ENCODE measurements at regions not wholly inside any gene's neighbourhood (a gene's known extent, or its start where the extent isn't known, plus 50 kb on each side); places are given as distances from the start of the nearest gene placed in this dataset.

DNA sequence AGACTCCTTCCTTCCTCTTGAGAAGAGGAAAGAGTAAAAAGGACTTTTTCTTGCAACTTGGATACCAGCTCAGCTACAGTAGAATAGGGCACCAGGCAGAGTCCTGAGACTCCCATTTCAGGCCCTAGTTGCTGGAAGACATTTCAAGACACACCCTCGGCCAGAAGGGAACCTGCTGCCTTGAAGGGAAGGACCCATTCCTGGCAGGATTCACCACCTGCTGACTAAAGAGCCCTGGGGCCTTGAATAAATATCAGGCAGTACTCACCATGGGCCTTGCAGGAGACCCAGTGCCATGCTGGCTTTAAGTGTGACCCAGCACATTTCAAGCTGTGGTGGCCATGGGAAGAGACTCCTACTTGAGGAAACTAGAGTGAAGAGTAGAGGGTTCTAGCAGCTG is 317.6 kb downstream of the DKK2 start:
- 57 to 73% (median 60%) methylated on average over 1 of the region's 1 CpG for WGBS, 4 donors
- no peak for DNase-seq
- no peak overlapping the region for H3K4me3 ChIP-seq
- no peaks in the 10 kb centered on the region for H3K36me3 ChIP-seq
- no peaks in the 10 kb centered on the region for H3K4me1 ChIP-seq
- ATAC-seq: no peak
- H3K9me3 ChIP-seq: peaks cover 0 to 2% (median 0%) of the 10 kb centered on the region in 12 donors
- TF ChIP-seq, protein P1, sequence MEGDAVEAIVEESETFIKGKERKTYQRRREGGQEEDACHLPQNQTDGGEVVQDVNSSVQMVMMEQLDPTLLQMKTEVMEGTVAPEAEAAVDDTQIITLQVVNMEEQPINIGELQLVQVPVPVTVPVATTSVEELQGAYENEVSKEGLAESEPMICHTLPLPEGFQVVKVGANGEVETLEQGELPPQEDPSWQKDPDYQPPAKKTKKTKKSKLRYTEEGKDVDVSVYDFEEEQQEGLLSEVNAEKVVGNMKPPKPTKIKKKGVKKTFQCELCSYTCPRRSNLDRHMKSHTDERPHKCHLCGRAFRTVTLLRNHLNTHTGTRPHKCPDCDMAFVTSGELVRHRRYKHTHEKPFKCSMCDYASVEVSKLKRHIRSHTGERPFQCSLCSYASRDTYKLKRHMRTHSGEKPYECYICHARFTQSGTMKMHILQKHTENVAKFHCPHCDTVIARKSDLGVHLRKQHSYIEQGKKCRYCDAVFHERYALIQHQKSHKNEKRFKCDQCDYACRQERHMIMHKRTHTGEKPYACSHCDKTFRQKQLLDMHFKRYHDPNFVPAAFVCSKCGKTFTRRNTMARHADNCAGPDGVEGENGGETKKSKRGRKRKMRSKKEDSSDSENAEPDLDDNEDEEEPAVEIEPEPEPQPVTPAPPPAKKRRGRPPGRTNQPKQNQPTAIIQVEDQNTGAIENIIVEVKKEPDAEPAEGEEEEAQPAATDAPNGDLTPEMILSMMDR (IDR thresholded peaks at IDR 0.05): no peak
- TF ChIP-seq POLR2A (IDR thresholded peaks at IDR 0.05): no peak
- H3K27ac ChIP-seq: no peak overlapping the region
- no peaks in the 10 kb centered on the region for H3K27me3 ChIP-seq
- intact Hi-C loops (cut with DNase I): no loop called here

DNA sequence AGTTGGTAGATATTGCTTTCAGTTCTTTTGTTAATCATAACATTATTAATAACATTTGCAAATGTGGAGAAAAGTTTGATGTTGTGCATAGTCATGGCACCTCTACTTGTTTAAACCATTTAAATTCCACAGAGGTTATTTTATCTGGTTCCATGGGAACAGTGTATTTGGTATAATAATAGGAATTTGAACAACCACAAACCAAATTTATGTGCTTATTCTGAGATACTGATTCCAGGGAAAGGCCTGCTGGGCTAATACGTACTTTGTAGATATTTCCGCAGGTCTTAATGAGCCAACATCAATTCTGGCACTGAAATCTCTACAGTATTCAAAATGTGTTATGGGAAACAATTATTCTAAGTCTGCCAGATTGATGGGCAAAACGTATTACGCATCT is 319.0 kb downstream of the DKK2 start:
- peaks cover 0 to 2% (median 0%) of the 10 kb centered on the region in 12 donors for H3K9me3 ChIP-seq
- H3K4me1 ChIP-seq: no peaks in the 10 kb centered on the region
- intact Hi-C loops (cut with DNase I): no loop called here
- no peak overlapping the region for H3K27ac ChIP-seq
- WGBS, 4 donors: 80 to 87% (median 87%) methylated on average over 4 of the region's 4 CpGs
- DNase-seq (no peak), ATAC-seq (no peak)
- no peak for TF ChIP-seq POLR2A (IDR thresholded peaks at IDR 0.05)
- TF ChIP-seq, protein P1 (IDR thresholded peaks at IDR 0.05): no peak
- no peaks in the 10 kb centered on the region for H3K36me3 ChIP-seq
- no peak overlapping the region for H3K4me3 ChIP-seq
- no peaks in the 10 kb centered on the region for H3K27me3 ChIP-seq

DNA sequence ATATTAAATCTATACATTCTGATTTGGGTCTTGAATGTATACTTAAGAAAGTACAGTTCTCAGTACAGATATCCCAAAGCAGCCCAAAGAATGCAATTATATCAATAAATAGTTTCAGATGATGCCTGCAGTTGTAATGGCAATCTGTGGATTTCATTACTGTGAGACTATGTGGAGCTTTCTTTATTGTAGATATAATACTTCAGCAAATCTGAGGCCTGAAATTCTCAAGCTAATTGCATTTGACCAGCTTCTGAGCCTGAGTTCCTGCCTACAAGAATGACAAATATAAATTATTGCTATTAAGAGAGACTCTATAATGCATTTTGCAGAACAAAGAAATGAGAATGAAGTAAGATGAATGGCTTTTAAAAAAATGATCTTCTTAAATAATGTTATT is 320.3 kb downstream of the DKK2 start:
- intact Hi-C loops (cut with DNase I): no loop called here
- Histone ChIP-seq H3K36me3 (no peaks in the 10 kb centered on the region), H3K9me3 (peaks cover 0 to 4% (median 0%) of the 10 kb centered on the region in 12 donors), H3K27ac (no peak overlapping the region), H3K27me3 (no peaks in the 10 kb centered on the region), H3K4me3 (no peak overlapping the region), H3K4me1 (no peaks in the 10 kb centered on the region)
- ATAC-seq: no peak
- no peak for DNase-seq
- TF ChIP-seq, protein P1 (IDR thresholded peaks at IDR 0.05): no peak
- TF ChIP-seq POLR2A (IDR thresholded peaks at IDR 0.05): no peak

GRCh38 chr4:106708464-106708816 is 327.7 kb downstream of the DKK2 start:
- Histone ChIP-seq H3K9me3 (peaks cover 0 to 3% (median 0%) of the 10 kb centered on the region in 12 donors), H3K27me3 (no peaks in the 10 kb centered on the region), H3K4me3 (no peak overlapping the region), H3K36me3 (no peaks in the 10 kb centered on the region), H3K4me1 (peaks cover 0 to 6% (median 0%) of the 10 kb centered on the region in 12 donors), H3K27ac (peak overlapping the region in 1 of 12 donors; percentile 82)
- DNase-seq (no peak), ATAC-seq (no peak)
- intact Hi-C loops (cut with DNase I): no loop called here
- WGBS, 4 donors: 55 to 75% (median 66%) methylated on average over 4 to 5 of the region's 5 CpGs
- no peak for TF ChIP-seq POLR2A (IDR thresholded peaks at IDR 0.05)
- TF ChIP-seq, protein P1 (IDR thresholded peaks at IDR 0.05): no peak
